Left kidney (tissue), 1 donor: ENCODE measurements at regions not wholly inside any gene's neighbourhood (a gene's known extent, or its start where the extent isn't known, plus 50 kb on each side); places are given as distances from the start of the nearest gene placed in this dataset.
"Not testable (repeated sequence)": the region's sequence is repeated elsewhere in the genome, so short reads cannot be mapped to it uniquely, and the experiment has no call there.

ENCODE experiments used
- DNase-seq: peaks from one replicate; pipeline ENCODE4 v3.0.0-alpha.2; 2013

DNA sequence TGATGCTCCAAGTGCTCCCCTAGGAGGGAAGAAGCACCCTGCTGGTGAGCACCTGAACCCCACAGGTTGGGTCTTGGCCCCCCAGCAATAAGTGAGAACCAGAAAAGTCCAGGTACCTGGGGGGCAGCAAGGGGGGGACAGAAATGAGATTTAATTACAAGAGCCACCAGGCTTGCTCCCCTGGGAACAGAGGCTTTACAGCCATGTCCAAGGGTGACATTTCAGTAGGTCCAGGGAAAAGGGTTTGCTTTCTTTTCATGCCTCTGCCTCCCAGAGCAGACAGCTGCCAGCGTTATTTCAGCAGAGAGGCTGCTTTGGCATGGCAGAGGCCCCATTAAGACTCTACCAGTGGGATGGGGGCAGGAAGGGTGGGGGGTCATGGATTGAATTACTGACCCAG is 437.7 kb downstream of the BUD13 start:
- DNase-seq = no peak

DNA sequence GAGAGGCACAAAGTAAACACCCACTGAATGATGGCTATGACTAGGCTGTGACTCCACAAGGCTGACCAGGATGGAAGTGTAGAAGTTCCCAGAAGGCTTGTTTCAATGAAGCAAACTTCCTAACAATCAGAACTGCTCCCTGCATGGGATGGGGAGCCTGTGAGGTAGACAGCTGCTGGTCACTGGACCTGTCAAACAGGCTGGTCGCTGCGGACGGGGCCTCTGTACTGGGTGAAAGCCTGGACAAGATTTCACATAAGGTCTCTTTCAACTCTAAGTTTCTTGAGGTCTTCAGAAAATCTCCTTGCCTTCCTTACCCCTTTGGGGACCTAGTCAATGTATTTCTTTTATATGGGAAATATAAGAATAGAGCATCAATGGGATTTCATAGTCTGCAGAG is 438.2 kb downstream of the BUD13 start:
- DNase-seq = no peak

DNA sequence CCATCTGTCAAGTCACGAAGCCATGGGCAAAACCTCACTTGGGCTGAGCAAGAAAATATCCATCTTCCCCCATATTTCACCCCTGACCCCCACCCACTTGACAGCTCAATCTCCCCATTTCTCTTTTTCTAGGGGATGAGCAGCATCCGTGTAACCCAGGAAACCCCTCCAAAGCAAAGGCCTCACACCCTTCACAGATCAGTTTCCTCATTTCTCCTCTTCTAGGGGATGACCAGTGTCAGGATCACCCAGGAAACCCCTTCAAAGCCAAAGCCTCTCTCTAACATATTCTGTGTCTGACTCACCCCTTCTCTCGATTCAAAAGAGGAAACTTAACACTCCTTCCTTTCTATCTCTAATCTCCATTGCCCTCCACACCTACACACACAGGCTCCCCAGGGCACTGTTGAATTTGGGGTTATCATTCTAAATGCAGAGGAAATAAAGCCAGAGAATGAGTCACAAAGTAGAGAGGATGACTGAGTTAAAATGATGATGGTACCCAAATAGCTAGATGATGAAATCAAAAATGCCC is 439.7 kb downstream of the BUD13 start:
- DNase-seq = no peak

DNA sequence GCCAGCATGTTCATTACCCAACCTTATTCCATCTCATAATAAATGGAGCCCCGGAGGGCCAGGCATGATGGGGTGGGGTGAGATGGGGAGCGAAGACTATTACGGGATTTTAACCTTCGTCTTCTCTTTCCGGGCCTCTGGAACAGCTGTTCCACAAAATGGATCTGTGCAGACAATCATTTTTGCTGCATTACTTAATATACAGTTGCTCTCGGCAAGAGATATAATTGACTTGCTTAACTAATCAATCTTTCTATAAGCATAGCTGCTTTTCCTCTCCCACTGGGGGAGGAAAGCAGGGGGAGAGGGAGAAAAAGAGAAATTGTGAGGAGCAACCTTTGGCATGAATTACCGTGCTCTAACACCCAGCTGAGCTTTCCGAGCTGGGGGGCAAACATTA is 440.4 kb downstream of the BUD13 start:
- DNase-seq = no peak

DNA sequence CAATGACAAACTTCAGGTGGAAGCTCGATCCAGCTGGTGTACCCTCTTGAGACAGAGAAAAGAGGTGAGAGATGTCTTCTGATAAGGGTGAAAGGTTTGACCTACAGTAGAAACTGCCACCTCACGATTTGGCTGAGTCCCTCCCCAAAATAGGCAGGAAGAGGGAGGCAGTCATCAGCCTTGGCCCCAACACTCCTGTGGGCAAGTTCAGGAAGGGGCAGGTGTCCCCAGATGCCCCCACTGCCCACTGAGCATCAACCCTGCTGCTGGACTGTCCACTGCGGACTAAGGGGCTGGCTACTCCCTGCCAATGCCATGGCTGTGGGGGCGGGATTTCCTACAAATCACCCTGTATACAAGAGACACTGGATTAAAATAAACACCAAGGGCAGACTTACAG is 441.4 kb downstream of the BUD13 start:
- no peak for DNase-seq

DNA sequence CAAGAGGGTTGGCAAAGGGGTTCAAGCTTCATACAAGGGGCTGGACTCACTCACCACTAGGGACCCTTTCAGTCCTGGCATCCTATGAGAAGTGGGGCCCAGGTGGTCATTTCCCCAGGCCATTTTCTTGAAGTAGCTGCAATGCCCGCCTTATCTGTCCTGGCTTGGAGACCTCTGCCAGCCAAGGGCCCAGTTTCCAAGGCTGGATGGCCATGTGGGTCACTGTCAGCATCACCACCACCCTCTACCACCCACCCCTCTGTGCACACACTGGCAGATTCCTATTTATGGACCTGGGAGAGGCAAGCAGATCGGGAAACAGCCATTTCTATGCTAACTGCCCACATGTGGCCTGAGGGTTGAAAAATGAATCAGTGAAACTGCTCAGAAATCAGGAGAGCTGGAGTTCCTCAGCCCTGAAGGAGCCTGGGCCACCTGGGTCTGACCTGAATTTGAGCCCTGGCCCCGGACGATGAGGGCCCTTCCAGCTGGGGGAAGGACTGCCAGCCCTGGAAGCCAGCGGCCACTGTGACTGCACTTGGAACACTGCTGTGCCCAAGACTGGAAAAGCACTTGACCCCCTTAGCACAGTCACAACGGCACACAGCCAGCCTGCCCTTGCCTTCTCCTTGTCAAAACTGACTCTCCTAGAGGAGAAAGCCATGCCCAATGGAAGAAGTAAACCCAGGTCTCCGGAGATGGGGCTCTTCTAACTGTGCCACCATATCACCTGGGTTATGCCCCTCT is 442.2 kb downstream of the BUD13 start:
- DNase-seq = no peak

DNA sequence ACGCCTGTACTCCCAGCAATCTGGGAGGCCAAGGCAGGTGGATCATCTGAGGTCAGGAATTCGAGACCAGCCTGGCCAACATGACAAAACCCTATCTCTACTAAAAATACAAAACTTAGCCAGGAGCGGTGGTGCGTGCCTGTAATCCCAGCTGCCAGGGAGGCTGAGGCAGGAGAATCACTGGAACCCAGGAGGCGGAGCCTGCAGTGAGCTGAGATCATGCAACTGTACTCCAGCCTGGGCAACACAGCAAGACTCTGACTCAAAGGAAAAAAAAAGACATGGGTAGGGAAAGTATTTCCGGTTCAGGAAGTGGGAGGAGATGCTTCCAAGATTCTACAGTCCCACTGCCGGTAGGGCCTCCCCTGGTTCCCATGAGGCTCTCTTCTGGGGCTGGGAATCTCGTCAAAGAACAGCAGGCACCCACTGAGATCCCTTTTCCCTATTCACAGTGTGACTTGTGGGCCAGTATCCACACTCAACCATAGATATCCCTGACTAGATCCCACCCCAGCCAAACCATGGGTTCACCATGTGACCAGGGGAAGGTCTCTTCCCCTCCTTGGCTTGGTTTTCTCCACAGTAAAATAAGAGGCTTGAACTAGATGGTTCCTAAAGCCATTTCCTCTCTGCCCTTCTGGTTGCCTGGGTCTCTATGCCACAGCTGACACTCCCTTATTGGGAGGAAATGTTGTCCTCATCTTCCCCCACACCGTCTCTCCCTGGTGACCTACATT is 443.3 kb downstream of the BUD13 start:
- DNase-seq = no peak

DNA sequence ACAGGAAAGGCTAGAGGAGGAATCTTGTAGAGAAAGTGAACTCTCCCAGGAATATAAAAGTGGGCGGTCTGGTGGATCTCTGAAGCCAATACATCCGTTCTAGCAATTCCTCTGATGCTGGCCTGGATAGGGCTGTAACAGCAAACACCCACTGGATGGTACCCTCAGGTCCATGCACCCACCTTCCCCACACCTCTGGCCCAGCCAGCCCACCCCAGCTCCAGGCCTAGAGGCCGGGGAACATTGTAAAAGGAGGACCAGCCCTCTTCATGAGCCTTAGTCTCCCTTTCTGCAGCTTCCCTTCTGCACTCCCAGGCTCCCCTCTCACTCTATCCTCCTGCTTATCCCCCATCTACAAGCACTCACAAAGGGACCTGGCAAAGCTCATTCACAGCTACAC is 443.9 kb downstream of the BUD13 start:
- DNase-seq = no peak

DNA sequence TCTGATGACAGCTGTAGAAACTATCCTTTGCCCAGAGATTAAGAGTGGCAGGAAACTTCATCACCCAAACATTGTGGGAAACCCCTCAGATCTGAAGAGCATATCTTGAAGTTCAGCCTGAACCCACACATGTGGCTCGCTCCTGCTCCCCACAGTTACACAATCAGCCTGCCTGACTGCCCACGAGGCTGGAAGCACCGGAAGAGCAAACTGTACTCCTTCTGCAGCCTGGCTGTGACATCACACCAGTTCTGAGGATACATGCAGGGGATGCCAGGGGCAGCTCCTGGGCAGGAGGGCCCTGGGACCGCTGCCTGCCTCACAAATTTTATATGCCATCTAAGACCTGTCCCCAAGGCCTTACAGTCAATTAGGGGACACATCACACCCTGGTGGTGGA is 444.4 kb downstream of the BUD13 start:
- DNase-seq = no peak

DNA sequence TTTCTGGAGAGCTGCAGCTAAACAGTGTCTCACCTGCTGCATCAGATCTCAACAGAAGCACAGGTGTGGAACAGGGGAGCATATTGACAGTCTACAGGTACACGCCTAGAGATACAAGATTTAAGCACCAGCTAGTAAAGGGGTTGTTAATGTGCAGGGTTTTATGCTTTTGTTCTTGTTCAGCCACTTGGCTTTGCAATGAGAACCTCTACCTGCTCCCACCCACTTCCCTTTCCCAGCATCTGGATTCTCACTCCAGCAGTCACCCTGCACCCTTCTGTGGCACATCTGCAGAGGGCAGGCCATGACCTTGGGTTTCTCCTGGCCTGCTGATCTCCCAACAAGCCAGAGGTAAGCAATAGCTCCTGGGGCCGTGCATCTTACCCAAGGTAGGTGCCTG is 446.6 kb downstream of the BUD13 start:
- no peak for DNase-seq

DNA sequence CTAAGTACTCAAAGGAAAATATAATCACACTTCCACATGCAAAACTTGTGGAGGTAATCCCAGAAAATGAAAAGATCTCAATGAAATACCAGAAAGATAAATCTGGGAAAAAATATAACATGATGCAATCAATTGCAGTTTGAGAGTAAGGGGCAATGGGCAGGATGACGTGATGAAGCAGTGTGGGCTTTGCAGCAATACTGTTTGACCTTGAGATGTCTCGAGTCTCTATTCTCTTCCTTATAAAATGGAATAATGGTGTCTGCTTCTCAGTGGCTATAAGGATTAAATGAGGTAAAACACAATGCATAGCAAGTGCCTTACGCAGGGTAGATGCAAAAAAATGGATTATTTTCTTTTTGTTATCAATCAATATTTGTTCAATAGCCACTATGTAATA is 447.5 kb downstream of the BUD13 start:
- no peak for DNase-seq

DNA sequence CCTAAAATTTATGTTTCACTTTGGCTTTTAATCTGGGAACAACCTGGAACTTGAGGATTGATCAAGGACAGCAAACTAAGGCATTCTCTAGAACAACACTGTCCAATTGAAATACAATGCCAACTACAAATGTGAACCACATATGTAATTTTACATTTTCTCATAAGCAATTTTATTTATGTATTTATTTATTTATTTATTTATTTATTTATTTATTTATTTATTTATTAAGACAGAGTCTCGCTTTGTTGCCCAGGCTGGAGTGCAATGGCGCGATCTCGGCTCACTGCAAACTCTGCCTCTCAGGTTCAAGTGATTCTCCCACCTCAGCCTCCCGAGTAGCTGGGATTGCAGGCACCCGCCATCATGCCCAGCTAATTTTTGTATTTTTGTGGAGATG is 448.7 kb downstream of the BUD13 start:
- not testable (repeated sequence) for DNase-seq

DNA sequence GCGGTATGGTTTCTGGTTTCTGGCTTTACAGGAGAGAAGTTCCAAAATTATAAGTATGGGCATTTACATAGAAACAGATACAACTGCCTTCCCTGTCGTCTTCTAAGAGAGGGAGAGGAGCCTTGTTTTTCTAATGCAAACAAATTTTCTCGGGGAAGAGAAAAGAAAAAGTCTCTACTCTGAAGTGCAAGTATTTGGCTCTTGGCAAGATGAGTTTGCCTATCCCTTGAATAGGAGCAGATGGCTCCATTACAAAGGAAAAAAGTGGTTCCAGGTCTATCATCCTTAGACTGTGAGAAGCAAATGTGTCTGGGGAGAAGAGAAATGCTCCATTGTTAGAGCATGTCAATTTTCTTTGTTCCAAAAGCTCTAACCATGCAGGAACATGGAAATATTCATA is 455.6 kb downstream of the BUD13 start:
- DNase-seq = no peak

DNA sequence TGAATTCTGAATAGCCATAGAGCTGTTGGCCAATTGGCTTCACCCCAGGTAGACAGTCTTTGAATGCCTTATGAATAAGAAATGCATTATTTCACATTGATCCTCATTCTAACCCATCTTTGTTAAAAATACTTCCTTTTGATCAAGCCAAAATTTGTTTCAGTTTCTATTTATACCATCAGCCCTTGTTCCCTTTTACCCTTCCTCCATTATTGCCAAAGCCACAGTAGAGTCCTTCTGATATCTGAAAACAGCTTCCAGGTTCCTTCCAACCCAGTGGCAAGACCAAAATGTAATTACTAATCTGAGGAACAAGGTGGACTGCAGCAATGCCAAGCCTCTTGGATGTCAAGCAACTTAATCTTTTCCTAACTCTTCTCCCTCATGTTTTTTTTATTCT is 458.8 kb downstream of the BUD13 start:
- no peak for DNase-seq

DNA sequence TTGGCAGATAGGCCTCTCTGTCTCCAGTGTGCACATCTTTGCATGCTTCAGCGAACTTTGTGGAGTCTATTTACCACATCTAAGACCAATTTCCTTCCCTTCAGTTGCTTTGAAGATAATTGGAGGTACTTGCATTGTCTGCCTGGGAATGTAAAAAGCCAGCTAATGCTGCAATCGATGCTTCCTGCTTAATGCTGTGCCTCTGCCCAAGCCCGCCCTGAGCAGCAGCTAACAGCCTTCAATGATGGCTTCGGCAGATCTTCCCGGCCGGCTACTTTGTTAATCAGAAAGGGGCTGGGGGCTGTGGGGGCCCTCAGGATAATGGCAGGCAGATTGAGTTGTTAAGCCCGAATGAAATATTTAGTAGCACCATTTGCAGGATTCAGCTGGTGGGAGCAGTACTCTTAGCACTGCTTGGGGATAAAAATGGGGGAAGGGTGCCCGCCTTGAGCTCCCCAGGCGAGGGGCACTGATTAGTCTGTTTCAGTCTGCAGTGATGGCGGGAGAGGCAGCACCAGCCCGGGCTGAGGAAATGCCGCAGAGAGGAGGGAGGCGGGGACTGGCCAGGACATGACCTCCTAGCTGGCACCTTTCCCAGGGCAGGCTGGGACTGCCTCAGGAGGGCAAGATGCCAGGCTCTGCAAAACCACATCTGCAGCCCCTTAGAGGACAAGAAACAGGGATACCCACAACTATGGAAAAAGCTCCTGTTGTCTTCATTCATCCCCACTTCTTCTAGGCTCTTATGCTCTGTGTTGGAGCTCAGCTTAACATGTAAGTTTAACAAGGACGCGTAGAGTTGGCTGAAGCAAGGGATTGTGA is 460.0 kb downstream of the BUD13 start:
- peak; percentile 22 for DNase-seq

DNA sequence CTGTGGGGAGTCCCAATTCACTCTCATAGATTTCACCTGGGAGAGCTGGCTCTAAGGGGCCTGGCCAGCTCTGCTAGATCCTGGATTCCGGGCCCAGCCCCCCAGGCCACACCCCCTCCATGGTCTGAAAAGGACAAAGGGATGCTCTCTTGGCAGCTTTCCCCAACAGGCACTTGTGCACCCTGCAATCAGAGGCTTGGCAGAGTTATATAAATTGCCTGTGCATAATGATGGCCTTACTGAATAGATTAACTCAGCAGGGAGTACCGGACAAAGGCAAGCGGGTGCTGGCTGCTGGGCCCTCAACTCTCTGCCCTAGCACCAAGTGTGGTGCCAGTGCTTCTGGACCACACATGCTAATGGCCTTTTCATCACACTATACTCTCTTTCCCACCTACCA is 461.6 kb downstream of the BUD13 start:
- DNase-seq = no peak

DNA sequence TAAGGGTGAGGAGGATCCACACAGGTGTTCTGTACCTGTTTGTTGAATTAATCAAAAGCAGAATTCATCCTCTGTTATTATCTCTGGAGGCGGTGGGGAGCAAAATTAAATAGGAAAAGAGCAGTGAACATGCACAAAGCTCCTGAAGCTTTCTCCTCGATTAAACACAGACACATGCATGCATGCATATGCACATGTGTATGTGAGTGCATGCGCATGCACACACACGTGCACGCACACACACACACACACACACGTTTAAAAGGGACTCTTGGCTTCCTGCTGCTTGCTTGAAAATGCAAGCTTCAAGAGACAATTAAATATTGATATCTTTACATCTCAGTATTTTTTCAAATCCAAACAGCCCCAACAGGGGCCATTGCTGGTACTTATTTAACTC is 462.1 kb downstream of the BUD13 start:
- DNase-seq = no peak

DNA sequence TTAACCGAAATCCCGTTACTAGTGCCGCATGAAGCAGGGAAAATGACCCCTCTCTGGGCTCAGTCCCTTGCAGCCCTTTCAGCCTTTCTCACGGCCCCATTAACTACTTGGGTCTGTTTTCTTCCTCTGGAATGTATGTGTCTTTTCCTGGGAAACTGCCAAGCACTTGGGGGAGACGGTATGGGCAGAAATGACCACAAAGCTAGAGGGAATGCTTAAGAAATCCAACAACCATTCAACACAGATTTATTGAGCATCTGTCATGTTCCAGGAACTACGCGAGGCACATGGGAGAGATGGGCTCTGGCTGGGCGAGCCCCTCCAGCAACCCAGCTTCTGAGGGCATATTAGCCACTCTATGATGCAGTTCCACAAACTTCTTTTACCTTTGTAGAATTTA is 462.6 kb downstream of the BUD13 start:
- DNase-seq = peak; percentile 26

DNA sequence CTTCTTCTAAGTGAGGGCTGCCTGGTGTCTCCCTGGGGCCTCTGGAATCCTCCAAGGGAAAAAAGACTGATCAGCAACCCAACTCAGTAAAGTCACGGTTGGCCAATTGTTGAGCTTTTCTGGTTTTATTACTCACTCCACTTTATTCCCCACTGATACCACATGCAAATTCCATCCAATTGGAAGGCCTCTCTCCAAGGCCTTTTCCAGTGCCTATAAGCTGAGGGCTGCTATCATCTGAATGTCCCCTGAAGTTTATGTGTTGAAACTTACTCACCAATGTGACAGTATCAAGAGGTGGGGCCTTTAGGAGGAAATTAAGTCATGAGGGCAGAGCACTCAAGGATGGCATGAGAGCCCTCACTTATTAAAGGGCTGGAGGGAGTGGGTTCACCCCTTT is 463.3 kb downstream of the BUD13 start:
- no peak for DNase-seq

DNA sequence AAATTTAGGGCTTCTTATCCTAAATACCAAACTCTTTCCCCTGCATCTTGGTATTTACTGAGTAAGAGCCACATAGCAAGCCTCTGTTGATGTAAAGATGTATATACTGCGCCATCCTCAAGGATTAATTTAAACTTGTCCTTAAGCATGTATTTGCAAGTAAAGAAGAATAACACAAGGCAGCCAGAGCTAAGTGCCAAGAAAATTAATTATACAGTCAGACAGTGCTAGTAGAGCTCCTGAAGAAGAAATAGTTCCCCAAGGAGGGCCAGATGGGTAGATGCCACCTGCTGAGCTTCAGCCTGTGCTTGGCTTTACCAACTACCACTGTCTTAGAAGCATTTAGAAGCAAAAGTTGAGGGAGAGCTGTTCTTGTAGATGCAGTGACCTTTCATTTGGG is 470.0 kb downstream of the BUD13 start:
- no peak for DNase-seq

DNA sequence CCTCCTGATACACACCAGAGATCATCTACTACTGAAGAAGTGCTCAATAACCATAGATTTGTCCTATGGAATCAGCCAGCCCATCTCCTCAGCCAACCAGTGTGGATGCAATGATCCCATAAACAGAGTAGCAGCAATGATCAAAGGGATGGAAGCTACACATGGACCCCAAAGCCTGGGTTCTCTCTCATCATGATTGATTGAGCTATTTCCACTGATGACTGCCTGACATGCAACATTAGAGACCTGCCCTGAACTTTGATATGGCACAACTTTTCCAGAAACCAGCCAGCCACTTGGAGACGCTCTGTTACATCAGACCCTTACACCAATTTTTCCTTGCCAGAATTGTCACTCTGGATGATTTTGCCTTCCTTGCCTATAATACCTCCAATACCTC is 471.6 kb downstream of the BUD13 start:
- no peak for DNase-seq

DNA sequence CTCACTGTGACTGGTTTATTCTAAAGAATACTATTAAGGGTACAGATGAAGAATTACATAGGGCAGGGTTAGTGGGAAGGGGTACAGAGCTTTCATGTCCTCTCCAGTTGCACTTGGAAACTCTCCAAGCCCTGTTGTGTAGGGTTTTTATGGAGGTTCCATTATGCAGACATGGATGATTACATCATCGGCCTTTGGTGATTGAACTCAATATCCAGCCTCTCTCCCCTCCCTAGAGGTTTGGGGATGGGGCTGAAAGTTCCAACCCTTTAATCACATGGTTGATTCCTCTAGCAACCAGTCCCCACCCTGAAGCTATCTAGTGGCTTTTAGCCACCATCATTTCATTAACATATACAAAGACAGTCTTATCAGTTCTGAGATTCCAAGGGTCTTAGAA is 472.6 kb downstream of the BUD13 start:
- DNase-seq = no peak

DNA sequence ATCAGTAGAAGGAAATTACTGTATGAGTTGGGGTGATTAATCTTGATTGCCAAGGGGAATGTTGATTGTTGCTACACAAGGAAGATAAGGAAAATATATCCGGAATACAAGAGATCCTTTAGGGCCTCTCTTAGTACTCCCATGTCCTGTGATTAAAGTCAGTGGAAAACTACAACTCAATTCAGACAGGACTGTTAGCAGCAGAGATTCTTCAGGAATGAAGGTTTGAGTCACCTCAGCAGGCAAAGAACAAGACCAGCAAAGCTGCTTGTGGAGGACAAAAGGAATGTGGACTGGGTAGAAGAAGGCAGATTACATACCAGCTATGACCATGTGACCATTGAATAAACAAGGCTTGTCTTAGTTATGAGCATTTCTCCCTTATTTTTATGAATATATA is 478.2 kb downstream of the BUD13 start:
- DNase-seq = no peak
